A172 (cell line): ENCODE measurements at regions not wholly inside any gene's neighbourhood (a gene's known extent, or its start where the extent isn't known, plus 50 kb on each side); places are given as distances from the start of the nearest gene placed in this dataset.
"Not testable (repeated sequence)": the region's sequence is repeated elsewhere in the genome, so short reads cannot be mapped to it uniquely, and the experiment has no call there.

Source experiments
- DNase-seq: peaks from one replicate; pipeline ENCODE4 v3.0.0-alpha.2; 2015; ENCODE audit warnings: low spot score

GRCh38 chr2:14752295-14752694 is 119.8 kb downstream of the LRATD1 start:
- DNase-seq = no peak

DNA sequence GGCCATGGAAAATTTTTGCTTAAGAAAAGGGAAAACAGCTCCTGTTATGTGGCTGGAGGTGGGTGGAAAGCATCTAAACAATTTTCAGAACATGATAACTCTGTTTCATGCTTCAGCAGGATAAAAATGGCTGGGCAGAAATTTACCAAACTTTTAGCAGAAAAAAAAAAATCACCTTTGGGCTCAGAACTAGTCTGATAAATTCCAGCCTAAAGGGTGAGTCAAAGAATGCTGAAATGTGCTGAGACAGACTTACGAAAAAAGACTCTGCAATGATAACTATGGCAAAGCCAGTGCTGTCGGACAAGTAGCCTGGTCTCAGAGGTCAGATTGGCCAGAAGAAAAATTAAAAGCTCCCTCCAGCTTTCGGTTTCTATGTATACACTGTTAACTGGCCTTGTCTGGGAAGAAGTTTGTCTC is 123.6 kb downstream of the LRATD1 start:
- DNase-seq = peak; percentile 8

DNA sequence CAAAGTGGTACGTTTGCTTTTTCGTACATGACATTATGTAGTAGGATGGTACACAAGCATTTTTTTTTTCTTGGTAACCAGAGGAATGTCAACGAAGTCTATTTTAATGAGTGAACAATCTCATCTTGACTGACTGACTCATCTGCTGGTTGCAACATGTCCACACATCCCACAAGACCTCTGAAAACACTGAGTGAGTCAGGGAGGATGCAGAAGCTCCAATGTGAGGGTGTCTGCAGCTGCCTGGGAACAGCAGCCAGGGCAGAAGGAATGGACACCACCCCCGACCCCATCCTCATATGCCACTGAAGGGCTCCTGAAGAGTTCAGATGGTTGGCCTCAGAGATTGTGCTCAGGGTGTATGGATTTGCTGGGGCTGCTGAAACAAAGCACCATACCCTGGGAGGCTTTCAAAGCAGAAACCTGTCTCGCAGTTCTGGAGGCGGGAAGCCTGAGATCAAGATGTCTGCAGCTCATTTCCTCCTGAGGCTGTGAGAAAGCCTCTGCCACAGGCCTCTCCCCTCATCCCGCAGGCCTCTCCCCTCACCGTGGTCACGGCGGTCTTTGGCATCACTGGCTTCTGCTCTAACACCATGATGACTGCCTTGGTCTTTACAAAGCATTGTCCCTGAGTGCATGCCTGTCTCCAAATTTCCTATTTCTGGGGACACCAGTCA is 124.6 kb downstream of the LRATD1 start:
- peak; percentile 86 for DNase-seq

DNA sequence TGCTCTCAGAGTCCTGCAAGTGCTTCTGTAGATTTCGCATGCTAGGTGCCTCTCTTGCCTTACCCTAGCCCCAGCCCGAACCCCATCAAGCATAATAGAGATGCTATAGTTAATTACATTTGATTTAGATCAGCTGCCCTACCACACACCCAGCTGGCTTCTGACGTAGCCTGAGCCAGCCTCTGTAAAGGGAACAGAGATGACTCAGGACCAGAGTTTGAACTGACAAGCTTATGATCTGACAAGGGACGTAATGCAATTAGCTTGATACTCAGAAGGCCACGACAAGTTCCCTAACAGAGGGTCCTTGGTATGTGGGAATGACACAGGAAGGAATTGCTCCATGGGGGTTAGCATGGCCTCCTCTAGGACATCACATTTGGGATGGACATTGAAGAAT is 126.6 kb downstream of the LRATD1 start:
- no peak for DNase-seq

- no peak for DNase-seq
These were observed 127.7 kb downstream of the LRATD1 start for GRCh38 chr2:14760169-14760568.

- no peak for DNase-seq
These were observed 128.6 kb downstream of the LRATD1 start for GRCh38 chr2:14761118-14761517.

GRCh38 chr2:14773696-14774095 is 141.2 kb downstream of the LRATD1 start:
- DNase-seq = no peak

DNA sequence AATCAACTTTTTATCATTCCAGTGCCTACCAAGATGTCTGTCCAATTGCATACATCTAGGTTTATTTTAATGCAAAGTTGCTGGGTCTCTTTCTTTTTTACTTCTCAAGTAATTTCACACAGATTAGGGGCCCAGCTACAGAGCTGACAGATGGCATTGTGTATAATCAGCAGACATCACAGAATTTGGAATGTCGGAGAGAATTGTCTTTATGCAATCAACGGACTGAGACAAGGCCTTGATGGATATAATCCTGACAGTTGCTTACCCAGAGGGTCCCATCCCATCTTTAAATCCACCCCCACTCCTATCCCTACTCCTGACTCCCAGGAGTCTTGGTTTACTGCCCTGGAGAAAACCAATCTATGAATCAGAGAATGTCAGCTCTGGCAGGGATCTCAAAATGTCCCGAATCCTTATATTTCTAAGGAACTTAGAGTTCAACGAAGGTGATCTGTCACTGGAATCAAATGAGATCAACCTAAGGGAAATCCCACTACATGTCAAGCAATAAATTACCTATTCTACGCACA is 142.0 kb downstream of the LRATD1 start:
- no peak for DNase-seq

DNA sequence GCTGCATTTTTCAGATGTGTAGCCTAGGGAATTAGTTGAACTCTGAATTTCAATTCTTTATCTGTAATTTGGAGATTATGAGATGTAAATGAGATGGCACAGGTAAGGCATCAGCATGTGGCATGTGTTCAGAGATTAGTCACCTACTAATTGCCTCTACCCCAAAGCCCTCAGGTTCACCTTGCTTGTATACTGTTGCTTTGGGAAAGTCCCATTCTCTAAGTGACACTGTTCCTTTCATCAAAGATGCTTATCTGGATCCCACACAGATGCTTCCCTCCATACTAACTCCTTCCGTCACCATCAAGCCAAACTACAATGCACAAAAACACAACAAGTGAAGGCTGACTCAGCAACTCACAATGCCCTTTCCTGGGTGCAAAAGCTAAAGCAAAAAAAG is 143.7 kb downstream of the LRATD1 start:
- DNase-seq = no peak

DNA sequence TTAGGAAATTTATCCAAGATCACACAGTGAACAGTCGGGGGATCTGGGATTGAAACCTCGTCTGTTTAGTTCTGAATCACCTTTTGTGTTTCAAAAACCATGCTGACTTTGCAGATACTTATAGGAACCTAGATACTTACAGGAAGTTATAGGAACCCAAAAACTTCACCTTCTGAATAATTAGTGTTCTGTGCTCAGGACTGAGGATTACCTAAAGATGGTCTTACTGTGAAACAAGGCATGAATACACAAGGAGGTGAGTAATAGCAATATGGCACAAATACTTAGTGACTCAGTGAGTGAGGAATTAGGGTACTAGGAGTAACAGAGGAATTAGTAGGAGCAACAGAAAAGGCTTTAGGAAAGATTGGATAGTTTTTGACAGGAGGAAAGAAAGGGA is 145.5 kb downstream of the LRATD1 start:
- peak; percentile 46 for DNase-seq

- DNase-seq = no peak
These were observed 146.7 kb downstream of the LRATD1 start for GRCh38 chr2:14779252-14779651.

DNA sequence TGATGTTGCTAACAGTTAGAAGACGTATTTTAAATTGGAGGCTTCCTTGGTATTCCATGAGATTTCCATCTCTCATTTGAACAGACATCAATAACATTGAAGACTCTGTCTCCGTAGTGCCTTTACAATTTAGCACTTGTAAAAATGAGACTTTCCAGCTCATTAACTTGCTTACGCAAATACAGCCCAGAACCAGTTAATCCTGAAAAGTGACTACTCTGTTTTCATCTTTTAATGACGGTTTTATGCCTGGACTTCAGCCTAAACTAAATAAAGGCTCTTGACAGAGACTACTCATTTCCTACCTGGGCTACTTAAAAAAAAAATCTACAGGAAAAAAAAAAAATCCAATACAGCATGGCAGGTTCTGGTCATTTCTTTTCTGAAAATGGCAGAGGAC is 148.6 kb downstream of the LRATD1 start:
- no peak for DNase-seq

DNA sequence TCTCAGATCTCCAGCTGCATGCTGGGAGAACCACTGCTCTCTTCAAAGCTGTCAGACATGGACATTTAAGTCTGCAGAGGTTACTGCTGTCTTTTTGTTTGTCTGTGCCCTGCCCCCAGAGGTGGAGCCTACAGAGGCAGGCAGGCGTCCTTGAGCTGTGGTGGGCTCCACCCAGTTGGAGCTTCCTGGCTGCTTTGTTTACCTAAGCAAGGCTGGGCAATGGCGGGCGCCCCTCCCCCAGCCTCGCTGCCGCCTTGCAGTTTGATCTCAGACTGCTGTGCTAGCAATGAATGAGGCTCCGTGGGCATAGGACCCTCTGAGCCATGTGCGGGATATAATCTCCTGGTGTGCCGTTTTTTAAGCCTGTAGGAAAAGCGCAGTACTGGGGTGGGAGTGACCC is 156.3 kb downstream of the LRATD1 start:
- DNase-seq = not testable (repeated sequence)

DNA sequence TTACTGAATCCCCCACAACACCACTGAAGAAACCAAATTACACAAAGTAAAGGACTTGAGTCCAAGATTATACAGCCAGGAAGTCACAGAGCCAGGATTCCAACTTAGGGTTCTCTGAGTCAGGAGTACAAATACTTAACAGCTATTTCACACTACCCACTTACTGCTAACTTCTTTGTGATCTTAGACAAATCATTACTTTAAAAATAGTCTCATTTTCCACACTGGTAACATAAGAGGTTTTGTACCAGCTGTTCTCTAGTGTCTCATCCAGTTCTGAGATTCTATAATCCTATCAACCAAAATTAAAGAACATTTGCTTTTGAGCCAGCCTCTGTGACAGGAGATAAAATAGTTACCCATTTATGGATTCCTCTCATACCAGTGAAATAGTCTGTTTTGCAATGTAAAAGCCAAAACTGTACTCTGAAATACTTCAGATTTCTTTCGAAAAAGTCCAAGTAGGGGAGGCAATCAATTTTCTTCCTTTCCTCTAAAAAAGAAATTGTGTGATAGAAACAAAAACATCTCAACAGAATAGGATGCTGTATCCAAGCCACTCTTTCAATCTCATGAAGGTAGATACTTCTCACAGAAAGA is 157.6 kb downstream of the LRATD1 start:
- DNase-seq = no peak

DNA sequence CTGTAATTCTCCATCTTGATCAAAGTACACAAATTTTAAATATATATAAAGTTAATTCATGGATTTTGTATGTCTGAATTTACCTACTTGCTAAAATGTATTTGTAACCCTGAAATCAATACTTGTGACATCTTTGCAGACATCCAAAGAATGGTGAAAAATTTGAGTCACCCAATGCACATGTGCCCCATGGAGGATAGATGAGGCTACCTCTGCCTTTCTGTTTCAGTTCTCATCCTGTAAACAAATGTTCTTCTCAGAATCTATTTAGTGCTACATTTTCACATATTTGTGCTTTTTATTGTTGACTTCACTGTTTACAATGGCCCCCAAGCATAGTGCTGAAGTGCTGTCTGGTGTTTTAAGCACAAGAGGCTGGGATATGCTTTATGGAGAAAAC is 171.5 kb downstream of the LRATD1 start:
- no peak for DNase-seq

DNA sequence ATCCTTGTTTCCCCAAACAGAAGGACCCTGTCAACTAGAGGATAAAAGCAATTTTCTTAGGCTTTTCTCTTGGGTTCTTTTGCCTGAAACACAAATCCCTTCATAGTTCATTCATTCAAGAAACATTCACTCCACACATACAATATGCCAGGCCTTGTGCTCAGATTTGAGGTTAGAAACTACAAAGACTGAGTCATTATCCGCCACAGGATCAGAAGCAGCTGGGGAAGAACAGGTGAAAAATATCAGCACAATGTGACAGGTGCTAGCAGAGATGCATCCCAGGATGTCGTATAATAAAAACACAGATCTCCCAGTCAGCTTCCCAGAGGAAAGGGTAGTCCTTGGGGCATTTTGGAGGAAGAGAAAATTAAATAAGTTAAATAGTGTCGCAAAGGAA is 172.4 kb downstream of the LRATD1 start:
- DNase-seq = no peak

DNA sequence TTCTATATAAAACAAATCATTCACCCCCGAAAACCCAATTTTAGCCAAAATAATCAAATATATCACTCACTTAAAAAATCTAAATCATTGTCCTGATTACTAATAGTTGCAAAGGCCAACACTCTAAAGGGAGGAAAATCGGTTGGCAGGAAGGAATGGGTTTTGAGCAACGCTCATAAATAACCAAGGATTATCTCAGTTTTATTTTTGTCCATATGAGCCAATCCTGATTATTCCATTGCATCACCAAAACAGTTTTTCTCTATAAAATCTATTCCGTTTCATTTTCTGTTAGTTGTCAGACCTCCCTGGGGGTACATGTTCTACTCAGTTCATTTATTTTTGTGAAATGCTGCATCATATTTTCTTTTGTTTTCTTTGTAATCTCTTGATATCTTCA is 174.1 kb downstream of the LRATD1 start:
- no peak for DNase-seq

- DNase-seq = no peak
These were observed 182.7 kb downstream of the LRATD1 start for GRCh38 chr2:14815201-14815600.

- DNase-seq = no peak
These were observed 183.8 kb downstream of the LRATD1 start for GRCh38 chr2:14816069-14817060.

DNA sequence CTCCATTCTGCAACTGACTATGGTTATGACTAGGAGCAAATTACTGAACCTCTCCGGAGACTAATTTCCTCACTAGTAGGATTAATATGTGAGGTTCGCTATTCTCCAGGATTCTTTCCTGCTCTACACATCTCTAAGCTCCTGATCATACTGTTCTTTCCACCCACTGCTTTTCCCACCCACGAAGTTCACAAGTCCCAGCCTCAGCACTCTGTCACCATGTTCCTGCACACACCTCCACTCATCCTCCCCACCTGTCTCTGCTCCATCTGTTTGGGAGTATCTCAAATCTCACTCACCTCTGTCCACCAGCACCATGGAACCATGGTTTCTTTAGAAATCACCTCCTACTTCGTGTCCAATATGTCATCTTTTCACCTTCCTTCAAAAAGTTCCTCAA is 185.3 kb downstream of the LRATD1 start:
- DNase-seq = no peak

- DNase-seq = no peak
These were observed 194.0 kb downstream of the LRATD1 start for GRCh38 chr2:14826518-14826917.

DNA sequence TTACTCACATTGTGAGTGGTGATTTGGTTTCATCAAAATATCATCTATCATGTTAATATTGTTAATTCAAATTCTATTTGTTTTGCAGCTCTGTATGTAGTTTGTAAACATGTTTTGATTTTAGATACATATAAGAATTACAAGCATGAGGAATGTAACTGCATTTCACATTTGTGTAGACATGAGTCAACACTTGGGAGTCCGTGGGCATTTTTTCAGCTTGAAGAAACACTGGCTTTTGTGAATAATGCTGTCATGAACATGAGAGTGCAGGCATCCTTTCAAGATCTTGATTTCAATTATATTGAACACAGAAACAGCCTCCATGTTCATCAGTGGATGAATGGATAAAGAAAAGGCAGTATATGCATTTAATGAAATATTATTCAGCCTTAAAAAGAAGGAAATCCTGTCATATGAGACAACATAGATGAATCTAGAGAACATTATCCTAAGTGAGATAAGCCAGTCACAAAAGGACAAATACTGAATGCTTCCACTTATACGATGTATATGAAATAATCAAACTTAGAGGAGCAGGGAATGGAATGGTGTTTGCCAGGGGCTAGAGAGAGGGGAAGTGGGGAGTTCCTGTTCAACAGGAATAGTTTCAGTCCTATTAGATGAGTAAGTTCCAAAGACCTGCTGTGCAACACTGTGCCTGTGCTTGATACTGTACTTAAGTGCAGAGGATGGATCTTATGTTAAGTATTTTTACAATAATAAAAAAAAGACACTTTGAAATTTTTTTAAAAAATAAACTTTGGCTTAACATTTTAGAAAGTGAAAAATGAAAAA is 194.9 kb downstream of the LRATD1 start:
- DNase-seq = no peak
